HCT116 (cell line): ENCODE measurements at regions not wholly inside any gene's neighbourhood (a gene's known extent, or its start where the extent isn't known, plus 50 kb on each side); places are given as distances from the start of the nearest gene placed in this dataset.
"Not testable (repeated sequence)": the region's sequence is repeated elsewhere in the genome, so short reads cannot be mapped to it uniquely, and the experiment has no call there.

Experiments
- ATAC-seq: fragments of 200-7000 bp; cut with Tn5 transposase; 2 replicates; pipeline ENCODE4 v1.9.1; 2020; ENCODE audit warnings: mild to moderate bottlenecking, moderate library complexity
- BruUV-seq: library from RNA; stranded (reverse); fragments of 400-500 nt; replicated peaks from 2 replicates; lab custom pipeline; 2021; lab: Mats Ljungman, UMichigan
- CTCF ChIA-PET: fragments of 300-600 bp; sonication (Branson Sonifier 250); formaldehyde crosslinking; loops from one replicate; lab custom pipeline; 2021; ENCODE audit warnings: antibody characterized with exemption; lab: Charles Lee
- POLR2A ChIA-PET: fragments of 300-600, 350-600 bp; sonication (Branson Sonifier 250); formaldehyde crosslinking; loops from one replicate; lab custom pipeline; 2021; ENCODE audit warnings: antibody characterized with exemption; lab: Charles Lee
- RAD21 ChIA-PET, 2 experiments: fragments of 300-600 bp; sonication (Branson Sonifier 250); formaldehyde crosslinking; loops; one replicate each; lab custom pipeline; 2023; ENCODE audit warnings: low total read pairs in 2 of 2; ENCODE audit not compliant: uncharacterized antibody in 2 of 2, unreplicated experiment in 2 of 2, low non-redundant PET in 1 of 2; lab: Charles Lee
- DNase-seq: peaks from one replicate; pipeline ENCODE4 v3.0.0-alpha.2; 2010; ENCODE audit warnings: low read depth, low spot score
- H2AFZ ChIP-seq: fragments of 200-600 bp; shearing (Covaris generic), sonication (generic); 2 replicates; pipeline ENCODE4 v1.6.1; 2017; ENCODE audit warnings: low read depth, mixed run types, mixed read lengths, antibody characterized with exemption, low read length; ENCODE audit not compliant: poor library complexity, severe bottlenecking
- H3K27ac ChIP-seq: 2 replicates; pipeline ENCODE4 v1.5.1; 2012; ENCODE audit warnings: low read depth, low read length
- H3K27me3 ChIP-seq: fragments of 200-600 bp; sonication (generic); 2 replicates; pipeline ENCODE4 v1.6.1; 2016; ENCODE audit warnings: mixed run types, low read length, mixed read lengths; ENCODE audit not compliant: insufficient read depth
- H3K36me3 ChIP-seq, 2 experiments: fragments of 200-500 bp in 1 of 2; fragments of 200-600 bp in 1 of 2; sonication (Bioruptor generic) in 1 of 2; sonication (generic) in 1 of 2; 2 replicates each; pipeline versions ENCODE4 v1.5.1 to v1.6.1; 2014 to 2016; ENCODE audit warnings: low read length in 2 of 2, inconsistent platforms in 1 of 2, mixed read lengths in 1 of 2, mixed run types in 1 of 2; ENCODE audit not compliant: insufficient read depth in 2 of 2, control insufficient read depth in 1 of 2
- H3K4me1 ChIP-seq, 2 experiments: fragments of 200-600 bp in 1 of 2; sonication (generic) in 1 of 2; 2 replicates each; pipeline versions ENCODE4 v1.5.1 to v1.6.1; 2012 to 2017; ENCODE audit warnings: low read length in 2 of 2, inconsistent platforms in 1 of 2, mild to moderate bottlenecking in 1 of 2, mixed read lengths in 1 of 2, mixed run types in 1 of 2, moderate library complexity in 1 of 2; ENCODE audit not compliant: insufficient read depth in 2 of 2, control insufficient read depth in 1 of 2
- H3K4me2 ChIP-seq: fragments of 200-600 bp; sonication (generic); 2 replicates; pipeline ENCODE4 v1.6.1; 2017; ENCODE audit warnings: mixed run types, low read length, mixed read lengths
- H3K4me3 ChIP-seq, 2 experiments: fragments of 200-600 bp in 1 of 2; sonication (generic) in 1 of 2; replicated peaks in 1 of 2; 2 replicates each; pipeline ENCODE4 v1.5.1; 2011 to 2016; ENCODE audit warnings: low read length in 2 of 2, control low read depth in 1 of 2, low read depth in 1 of 2, mild to moderate bottlenecking in 1 of 2, mixed read lengths in 1 of 2, mixed run types in 1 of 2
- H3K79me2 ChIP-seq: fragments of 200-600 bp; sonication (generic); 2 replicates; pipeline ENCODE4 v1.6.1; 2017; ENCODE audit warnings: mild to moderate bottlenecking, mixed run types, low read length, moderate library complexity, mixed read lengths; ENCODE audit not compliant: insufficient read depth
- H3K9ac ChIP-seq: fragments of 200-600 bp; sonication (generic); 2 replicates; pipeline ENCODE4 v1.6.1; 2016; ENCODE audit warnings: low read length, mixed read lengths
- H3K9me2 ChIP-seq: fragments of 200-600 bp; sonication (generic), shearing (Covaris generic); 2 replicates; pipeline ENCODE4 v1.6.1; 2017; ENCODE audit warnings: mixed run types, mild to moderate bottlenecking, moderate library complexity; ENCODE audit not compliant: insufficient read depth
- H3K9me3 ChIP-seq, 2 experiments: fragments of 200-500 bp in 1 of 2; fragments of 200-600 bp in 1 of 2; sonication (Bioruptor generic) in 1 of 2; sonication (generic) in 1 of 2; 2 replicates each; pipeline ENCODE4 v1.6.1; 2014 to 2017; ENCODE audit warnings: low read length in 2 of 2, mixed read lengths in 2 of 2, inconsistent platforms in 1 of 2, low read depth in 1 of 2, mild to moderate bottlenecking in 1 of 2, mixed run types in 1 of 2, moderate library complexity in 1 of 2; ENCODE audit not compliant: control insufficient read depth in 1 of 2, insufficient read depth in 1 of 2
- H4K20me1 ChIP-seq: fragments of 200-600 bp; sonication (generic), shearing (Covaris generic); 2 replicates; pipeline ENCODE4 v1.6.1; 2017; ENCODE audit warnings: mixed run types, mild to moderate bottlenecking, moderate library complexity; ENCODE audit not compliant: insufficient read depth
- intact Hi-C: fragments of 100-400 bp; cut with micrococcal nuclease; formaldehyde crosslinking; loops from 2 replicates; pipeline ENCODE4 v1.10.0; 2022

DNA sequence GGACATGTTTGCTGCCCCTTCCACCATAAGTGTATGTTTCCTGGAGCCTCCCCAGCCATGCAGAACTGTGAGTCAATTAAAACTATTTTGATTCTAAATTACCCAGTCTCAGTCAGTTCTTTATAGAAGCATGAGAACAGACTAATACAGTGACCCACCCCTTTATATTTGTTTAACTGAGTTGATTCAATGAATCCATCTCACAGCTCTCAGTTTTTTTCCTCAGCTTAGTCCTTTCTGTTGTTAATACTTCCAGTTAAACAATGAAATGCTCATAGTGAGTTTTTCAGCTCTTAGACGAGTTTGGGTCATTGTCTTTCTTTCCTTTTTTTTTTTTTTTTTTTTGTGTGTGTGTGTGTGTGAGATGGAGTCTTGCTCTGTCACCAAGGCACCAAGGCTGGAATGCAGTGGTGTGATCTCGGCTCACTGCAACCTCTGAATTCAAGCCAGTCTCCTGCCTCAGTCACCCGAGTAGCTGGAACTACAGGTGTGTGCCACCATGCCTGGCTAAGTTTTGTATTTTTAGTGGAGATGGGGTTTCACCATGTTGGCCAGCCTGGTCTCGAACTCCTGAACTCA lies 627.4 kb downstream of the SPATA31A7 start:
- CTCF ChIA-PET, DNase-seq, H3K9me2 ChIP-seq, H3K9me3 ChIP-seq, H3K4me1 ChIP-seq, ATAC-seq, RAD21 ChIA-PET, H3K9ac ChIP-seq, H4K20me1 ChIP-seq, BruUV-seq, H3K79me2 ChIP-seq, POLR2A ChIA-PET, H3K36me3 ChIP-seq, H3K4me2 ChIP-seq, H3K27me3 ChIP-seq, intact Hi-C loops, H2AFZ ChIP-seq, H3K4me3 ChIP-seq, H3K27ac ChIP-seq: not testable (repeated sequence)

- H3K4me2 ChIP-seq, CTCF ChIA-PET, H2AFZ ChIP-seq, BruUV-seq, H3K4me3 ChIP-seq, H3K4me1 ChIP-seq, POLR2A ChIA-PET, H3K9ac ChIP-seq, DNase-seq, RAD21 ChIA-PET, H4K20me1 ChIP-seq, intact Hi-C loops, H3K9me3 ChIP-seq, H3K9me2 ChIP-seq, H3K79me2 ChIP-seq, H3K27me3 ChIP-seq, H3K27ac ChIP-seq, H3K36me3 ChIP-seq: not testable (repeated sequence)
- ATAC-seq: peak; percentile 64
Measured at GRCh38 chr9:61853624-61854259, 663.9 kb downstream of the SPATA31A7 start.

DNA sequence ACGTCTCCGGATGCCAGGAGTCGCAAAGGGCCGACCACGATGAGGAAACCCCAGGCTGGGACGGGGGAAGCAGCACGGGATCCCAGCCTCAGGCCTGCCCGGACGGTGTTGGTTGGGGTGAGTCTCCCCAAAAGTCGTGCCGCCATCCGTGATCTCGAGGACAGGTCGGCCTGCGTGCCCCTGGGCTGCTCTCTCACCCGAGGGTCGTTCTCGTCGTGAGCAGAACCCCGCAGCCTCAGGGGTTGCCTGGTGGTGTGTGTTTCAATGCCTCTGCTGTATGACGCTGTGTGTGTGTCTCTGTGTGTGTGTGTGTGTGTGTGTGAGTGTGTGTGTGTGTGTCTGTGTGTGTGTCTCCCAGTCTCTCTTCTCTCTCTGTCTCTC lies 664.4 kb downstream of the SPATA31A7 start:
- H3K27ac ChIP-seq, H3K4me2 ChIP-seq, H3K9ac ChIP-seq, ATAC-seq, H3K36me3 ChIP-seq, H2AFZ ChIP-seq, H3K79me2 ChIP-seq, H3K4me1 ChIP-seq, DNase-seq, H3K9me3 ChIP-seq, BruUV-seq, H3K27me3 ChIP-seq, RAD21 ChIA-PET, intact Hi-C loops, H3K4me3 ChIP-seq, H4K20me1 ChIP-seq, H3K9me2 ChIP-seq, POLR2A ChIA-PET, CTCF ChIA-PET: not testable (repeated sequence)

DNA sequence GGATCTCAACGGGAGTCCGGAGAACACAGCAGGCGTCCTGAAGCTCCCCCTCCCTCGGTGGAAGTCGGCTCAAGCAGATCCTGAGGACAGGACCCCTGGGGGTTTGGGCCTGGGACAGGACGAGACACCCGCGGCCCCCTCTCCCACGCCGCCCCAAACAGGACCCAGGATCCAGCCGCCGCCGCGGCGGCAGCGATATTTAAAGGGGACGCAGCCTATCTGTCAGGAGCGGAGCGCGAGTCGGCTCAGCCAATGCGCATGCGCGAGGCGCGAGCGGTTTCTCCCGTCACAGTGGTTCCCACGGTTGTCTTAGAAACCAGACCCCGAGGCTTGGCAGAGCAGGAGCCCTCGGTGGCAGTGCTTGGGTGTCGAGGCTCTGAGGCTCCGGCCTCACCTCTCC lies 666.4 kb downstream of the SPATA31A7 start:
- H3K9me3 ChIP-seq, H3K4me1 ChIP-seq, H3K4me2 ChIP-seq, H3K9ac ChIP-seq, POLR2A ChIA-PET, H4K20me1 ChIP-seq, H3K27me3 ChIP-seq, intact Hi-C loops, H3K79me2 ChIP-seq, H3K4me3 ChIP-seq, H3K27ac ChIP-seq, CTCF ChIA-PET, H3K36me3 ChIP-seq, RAD21 ChIA-PET, H2AFZ ChIP-seq, DNase-seq, BruUV-seq, H3K9me2 ChIP-seq: not testable (repeated sequence)
- ATAC-seq: peak; percentile 69
